Tibial artery (tissue), 4 donors: ENCODE measurements at regions not wholly inside any gene's neighbourhood (a gene's known extent, or its start where the extent isn't known, plus 50 kb on each side); places are given as distances from the start of the nearest gene placed in this dataset.
"Not testable (repeated sequence)": the region's sequence is repeated elsewhere in the genome, so short reads cannot be mapped to it uniquely, and the experiment has no call there.

Experiments
- DNase-seq, 2 donors: peaks; one replicate each; pipeline ENCODE4 v3.0.0-alpha.2; 2019
- H3K27ac ChIP-seq, 2 donors: fragments of 200-600 bp; sonication (generic) in 1 of 2; 1 replicate in 1 of 2; 2 replicates in 1 of 2; pipeline ENCODE4 v1.5.1; 2018 to 2019; ENCODE audit warnings: mild to moderate bottlenecking in 1 of 2
- H3K27me3 ChIP-seq, 2 donors: fragments of 200-600 bp; sonication (generic) in 1 of 2; one replicate each; pipeline versions ENCODE4 v1.5.1 to v1.6.0; 2016 to 2019
- H3K36me3 ChIP-seq, 3 donors: fragments of 200-600 bp; sonication (generic) in 2 of 3; one replicate each; pipeline ENCODE4 v1.5.1; 2016 to 2019; ENCODE audit warnings: mild to moderate bottlenecking in 2 of 3
- H3K4me1 ChIP-seq, 4 donors: fragments of 200-600 bp; sonication (generic) in 2 of 4; 1 replicate in 3 of 4; 2 replicates in 1 of 4; pipeline ENCODE4 v1.5.1; 2016 to 2019
- H3K4me3 ChIP-seq, 2 donors: fragments of 200-600 bp; sonication (generic) in 1 of 2; 1 replicate in 1 of 2; 2 replicates in 1 of 2; pipeline ENCODE4 v1.5.1; 2018 to 2019; ENCODE audit warnings: mild to moderate bottlenecking in 2 of 2
- H3K9me3 ChIP-seq, 3 donors: fragments of 200-600 bp; sonication (generic) in 1 of 3; one replicate each; pipeline ENCODE4 v1.5.1; 2016 to 2019
- intact Hi-C: fragments of 100-400 bp; cut with DNase I; formaldehyde crosslinking; loops from one replicate; pipeline ENCODE4 v1.15.0; 2023; ENCODE audit warnings: low total_unique reads
- TF ChIP-seq, protein P1 (sequence below), 2 experiments: fragments of 200-600 bp in 1 of 2; fragments of 450-650 bp in 1 of 2; IDR thresholded peaks; one replicate each; pipeline ENCODE4 v1.5.1; 2017 to 2019; ENCODE audit warnings: antibody characterized with exemption in 2 of 2, mild to moderate bottlenecking in 1 of 2, moderate library complexity in 1 of 2

DNA sequence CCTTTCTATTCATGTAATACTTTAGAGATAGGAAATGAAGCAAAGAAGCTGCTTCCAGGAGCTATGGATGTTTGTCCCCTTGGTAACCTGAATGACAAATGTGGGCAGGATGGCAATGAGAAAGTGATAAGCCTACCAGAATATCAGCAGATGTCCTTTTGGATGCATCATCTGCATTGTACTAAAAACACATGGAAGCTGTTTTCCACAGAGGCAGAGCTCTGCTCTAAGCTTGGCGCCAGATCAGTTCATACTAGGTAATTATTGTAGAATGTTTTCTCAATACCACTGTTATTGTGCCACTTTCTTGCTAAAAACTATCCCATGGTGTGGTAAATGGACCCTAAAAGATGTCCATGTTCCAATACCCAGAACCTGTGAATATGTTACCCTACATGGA, 100.2 kb downstream of the DTWD1 start:
- no peak for DNase-seq
- Histone ChIP-seq H3K36me3 (no peaks in the 10 kb centered on the region), H3K4me1 (peaks cover 0 to 17% (median 9%) of the 10 kb centered on the region in 4 donors), H3K27ac (no peak overlapping the region), H3K27me3 (no peaks in the 10 kb centered on the region), H3K9me3 (peaks cover 0 to 4% (median 0%) of the 10 kb centered on the region in 3 donors), H3K4me3 (no peak overlapping the region)
- TF ChIP-seq, protein P1, sequence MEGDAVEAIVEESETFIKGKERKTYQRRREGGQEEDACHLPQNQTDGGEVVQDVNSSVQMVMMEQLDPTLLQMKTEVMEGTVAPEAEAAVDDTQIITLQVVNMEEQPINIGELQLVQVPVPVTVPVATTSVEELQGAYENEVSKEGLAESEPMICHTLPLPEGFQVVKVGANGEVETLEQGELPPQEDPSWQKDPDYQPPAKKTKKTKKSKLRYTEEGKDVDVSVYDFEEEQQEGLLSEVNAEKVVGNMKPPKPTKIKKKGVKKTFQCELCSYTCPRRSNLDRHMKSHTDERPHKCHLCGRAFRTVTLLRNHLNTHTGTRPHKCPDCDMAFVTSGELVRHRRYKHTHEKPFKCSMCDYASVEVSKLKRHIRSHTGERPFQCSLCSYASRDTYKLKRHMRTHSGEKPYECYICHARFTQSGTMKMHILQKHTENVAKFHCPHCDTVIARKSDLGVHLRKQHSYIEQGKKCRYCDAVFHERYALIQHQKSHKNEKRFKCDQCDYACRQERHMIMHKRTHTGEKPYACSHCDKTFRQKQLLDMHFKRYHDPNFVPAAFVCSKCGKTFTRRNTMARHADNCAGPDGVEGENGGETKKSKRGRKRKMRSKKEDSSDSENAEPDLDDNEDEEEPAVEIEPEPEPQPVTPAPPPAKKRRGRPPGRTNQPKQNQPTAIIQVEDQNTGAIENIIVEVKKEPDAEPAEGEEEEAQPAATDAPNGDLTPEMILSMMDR (IDR thresholded peaks at IDR 0.05) = no peak
- intact Hi-C loops = no loop called here

DNA sequence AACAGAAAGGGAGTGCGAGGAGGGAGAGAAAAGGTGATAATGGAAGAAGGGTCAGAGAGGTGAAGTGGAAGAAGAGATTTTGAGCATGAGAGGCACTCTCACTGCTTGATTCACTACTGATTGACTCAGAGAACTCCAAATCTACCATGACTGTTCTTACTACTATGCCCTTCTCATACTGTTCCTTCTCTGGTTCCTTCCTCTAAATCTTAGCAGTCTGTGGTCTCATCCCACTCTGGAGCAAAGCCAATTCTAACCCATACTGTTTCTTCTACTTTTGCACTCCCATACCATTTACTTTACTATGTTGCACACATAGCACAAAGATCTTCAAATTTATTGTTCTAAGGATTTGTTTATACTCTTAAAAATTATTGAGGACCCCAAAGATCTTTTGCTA, 100.8 kb downstream of the DTWD1 start:
- H3K4me3 ChIP-seq = no peak overlapping the region
- peaks cover 0 to 9% (median 0%) of the 10 kb centered on the region in 3 donors for H3K9me3 ChIP-seq
- H3K4me1 ChIP-seq = peaks cover 0 to 17% (median 9%) of the 10 kb centered on the region in 4 donors
- intact Hi-C loops = no loop called here
- no peaks in the 10 kb centered on the region for H3K27me3 ChIP-seq
- no peaks in the 10 kb centered on the region for H3K36me3 ChIP-seq
- H3K27ac ChIP-seq = no peak overlapping the region
- TF ChIP-seq, protein P1 (IDR thresholded peaks at IDR 0.05) = no peak
- no peak for DNase-seq

DNA sequence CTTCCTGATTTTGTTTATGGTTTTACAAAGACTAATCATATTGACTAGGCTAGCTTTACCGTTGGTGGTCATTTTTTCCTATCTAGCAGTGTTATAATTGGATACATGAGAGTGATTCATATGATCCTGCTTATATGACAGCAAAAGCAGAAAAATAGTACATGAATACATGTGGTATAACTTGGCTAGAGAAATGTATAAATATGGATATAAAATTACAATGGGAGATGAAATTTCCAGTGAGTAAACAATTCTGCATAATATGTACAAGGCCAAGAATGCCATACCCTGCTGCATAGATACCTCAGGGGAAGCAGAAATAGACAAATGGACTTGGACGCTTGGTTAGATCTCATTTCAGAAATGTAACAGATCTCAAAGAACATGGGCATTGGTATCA, 103.1 kb downstream of the DTWD1 start:
- H3K4me3 ChIP-seq = no peak overlapping the region
- H3K4me1 ChIP-seq = peaks cover 0 to 1% (median under 1%) of the 10 kb centered on the region in 4 donors
- intact Hi-C loops = no loop called here
- H3K36me3 ChIP-seq = no peaks in the 10 kb centered on the region
- no peak for DNase-seq
- no peaks in the 10 kb centered on the region for H3K27me3 ChIP-seq
- peaks cover 0 to 16% (median 0%) of the 10 kb centered on the region in 3 donors for H3K9me3 ChIP-seq
- TF ChIP-seq, protein P1 (IDR thresholded peaks at IDR 0.05) = no peak
- no peak overlapping the region for H3K27ac ChIP-seq

DNA sequence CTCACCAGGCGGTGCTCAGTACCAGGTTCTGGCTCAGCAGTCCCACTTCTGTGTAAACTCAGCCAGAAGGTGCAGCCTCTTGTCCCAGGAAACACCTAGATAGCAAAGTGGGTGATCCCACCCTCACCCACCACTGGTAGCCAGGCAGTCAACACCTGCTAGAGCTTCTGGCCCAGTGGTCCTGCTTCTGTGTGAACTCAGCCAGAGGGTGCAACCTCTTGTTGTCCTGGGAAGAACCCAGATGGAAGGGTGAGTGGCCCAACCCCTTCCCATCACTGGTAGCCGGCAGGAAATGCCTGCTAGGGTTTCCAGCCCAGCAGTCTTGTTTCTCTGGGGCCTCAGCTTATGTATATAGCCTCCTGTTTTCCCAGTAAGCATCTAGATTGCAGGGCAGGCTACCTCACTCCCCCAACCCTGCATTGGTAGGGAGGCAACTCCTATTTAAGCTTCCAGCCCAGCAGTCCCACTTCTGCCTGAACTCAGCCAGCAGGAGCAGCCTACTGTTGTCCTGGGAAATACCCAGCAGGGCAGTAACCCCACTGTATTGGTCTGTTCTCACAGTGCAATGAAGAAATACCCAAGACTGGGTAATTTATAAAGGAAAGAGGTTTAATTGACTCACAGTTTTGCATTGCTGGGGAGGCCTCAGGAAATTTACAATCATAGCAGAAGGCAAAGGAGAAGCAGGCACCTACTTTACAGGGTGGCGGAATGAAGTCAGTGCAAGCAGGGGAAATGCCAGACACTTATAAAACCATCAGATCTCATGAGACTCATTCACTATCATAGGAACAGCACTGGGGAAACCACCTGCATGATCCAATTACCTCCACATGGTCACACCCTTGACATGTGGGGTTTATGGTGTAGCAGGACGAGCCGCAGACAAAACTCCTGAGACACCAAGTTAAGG, 110.6 kb downstream of the DTWD1 start:
- H3K9me3 ChIP-seq = peaks cover 0 to 20% (median 0%) of the 10 kb centered on the region in 3 donors
- DNase-seq = no peak
- H3K27me3 ChIP-seq = no peaks in the 10 kb centered on the region
- no peaks in the 10 kb centered on the region for H3K4me1 ChIP-seq
- TF ChIP-seq, protein P1 (IDR thresholded peaks at IDR 0.05) = no peak
- H3K27ac ChIP-seq = no peak overlapping the region
- intact Hi-C loops = no loop called here
- no peak overlapping the region for H3K4me3 ChIP-seq
- H3K36me3 ChIP-seq = no peaks in the 10 kb centered on the region

DNA sequence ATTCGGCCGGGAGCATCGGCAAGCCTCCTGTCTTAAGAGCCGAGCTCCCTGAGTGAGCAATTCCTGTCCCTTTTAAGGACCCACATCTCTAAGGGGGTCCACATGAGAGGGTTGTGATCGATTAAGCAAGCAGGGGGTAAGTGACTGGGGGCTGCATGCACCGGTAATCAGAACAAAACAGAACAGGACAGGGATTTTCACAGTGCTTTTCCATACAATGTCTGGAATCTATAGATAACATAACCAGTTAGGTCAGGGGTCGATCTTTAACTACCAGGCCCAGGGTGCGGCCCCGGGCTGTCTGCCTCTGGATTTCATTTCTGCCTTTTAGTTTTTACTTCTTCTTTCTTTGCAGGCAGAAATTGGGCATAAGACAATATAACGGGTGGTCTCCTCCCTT, 111.3 kb downstream of the DTWD1 start:
- H3K4me3 ChIP-seq, intact Hi-C loops, H3K27me3 ChIP-seq, H3K36me3 ChIP-seq, H3K4me1 ChIP-seq, H3K27ac ChIP-seq, DNase-seq: not testable (repeated sequence)
- H3K9me3 ChIP-seq = peaks cover 0 to 15% (median 0%) of the 10 kb centered on the region in 3 donors

DNA sequence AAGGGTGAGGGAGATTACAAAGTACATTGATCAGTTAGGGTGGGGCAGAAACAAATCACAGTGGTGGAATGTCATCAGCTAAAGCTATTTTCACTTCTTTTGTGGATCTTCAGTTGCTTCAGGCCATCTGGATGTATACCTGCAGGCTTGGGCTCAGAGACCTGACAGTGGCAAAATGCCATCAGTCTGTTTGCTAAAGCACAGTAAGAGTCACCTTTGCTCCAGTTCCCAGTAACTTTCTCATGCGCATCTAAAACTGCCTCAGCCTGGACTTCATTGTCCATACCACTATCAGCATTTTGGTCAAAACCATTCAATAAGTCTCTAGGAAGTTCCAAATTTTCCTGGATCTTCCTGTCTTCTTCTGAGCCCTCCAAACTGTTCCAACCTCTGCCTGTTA, 113.2 kb downstream of the DTWD1 start:
- DNase-seq, H3K4me3 ChIP-seq, intact Hi-C loops, H3K36me3 ChIP-seq, H3K27ac ChIP-seq, H3K27me3 ChIP-seq, H3K4me1 ChIP-seq: not testable (repeated sequence)
- peaks cover 0 to 13% (median 0%) of the 10 kb centered on the region in 3 donors for H3K9me3 ChIP-seq
